Peyer's patch (tissue), 4 donors: ENCODE measurements at regions not wholly inside any gene's neighbourhood (a gene's known extent, or its start where the extent isn't known, plus 50 kb on each side); places are given as distances from the start of the nearest gene placed in this dataset.
"Not testable (repeated sequence)": the region's sequence is repeated elsewhere in the genome, so short reads cannot be mapped to it uniquely, and the experiment has no call there.

Source experiments
- DNase-seq, 3 donors: peaks; one replicate each; pipeline ENCODE4 v3.0.0-alpha.2; 2017 to 2019
- H3K27ac ChIP-seq, 4 donors: fragments of 200-600 bp; sonication (generic); one replicate each; pipeline ENCODE4 v1.5.1; 2016 to 2019
- H3K27me3 ChIP-seq, 2 donors: fragments of 200-600 bp; sonication (generic); one replicate each; pipeline ENCODE4 v1.5.1; 2019
- H3K36me3 ChIP-seq, 3 donors: fragments of 200-600 bp; sonication (generic); one replicate each; pipeline ENCODE4 v1.5.1; 2016 to 2019
- H3K4me1 ChIP-seq, 4 donors: fragments of 200-600 bp; sonication (generic); one replicate each; pipeline ENCODE4 v1.5.1; 2016 to 2019
- H3K4me3 ChIP-seq, 4 donors: fragments of 200-600 bp; sonication (generic); 1 replicate in 3 of 4; 2 replicates in 1 of 4; pipeline ENCODE4 v1.5.1; 2016 to 2019; ENCODE audit warnings: mild to moderate bottlenecking in 1 of 4
- H3K9me3 ChIP-seq, 4 donors: fragments of 200-600 bp; sonication (generic); one replicate each; pipeline ENCODE4 v1.5.1; 2016 to 2019; ENCODE audit warnings: mild to moderate bottlenecking in 1 of 4
- CTCF ChIP-seq, 6 experiments: fragments of 450-650 bp in 4 of 6; fragments of 200-600 bp in 2 of 6; sonication (generic) in 1 of 6; IDR thresholded peaks; one replicate each; pipeline ENCODE4 v1.5.1; 2017 to 2019; ENCODE audit warnings: antibody characterized with exemption in 6 of 6, mild to moderate bottlenecking in 3 of 6, moderate library complexity in 1 of 6
- POLR2A ChIP-seq, 2 donors: fragments of 450-650 bp; IDR thresholded peaks; one replicate each; pipeline ENCODE4 v1.5.1; 2017; ENCODE audit warnings: antibody characterized with exemption in 2 of 2, mild to moderate bottlenecking in 2 of 2, moderate library complexity in 2 of 2

GRCh38 chr16:11413907-11414595, 68.8 kb downstream of the RMI2 start:
- DNase-seq, result no peak
- Histone ChIP-seq H3K27ac (no peak overlapping the region), H3K27me3 (no peaks in the 10 kb centered on the region), H3K4me3 (no peak overlapping the region), H3K4me1 (no peaks in the 10 kb centered on the region), H3K36me3 (no peaks in the 10 kb centered on the region), H3K9me3 (no peaks in the 10 kb centered on the region)
- TF ChIP-seq CTCF (IDR thresholded peaks at IDR 0.05) (no peak), POLR2A (IDR thresholded peaks at IDR 0.05) (no peak)

- Histone ChIP-seq H3K27me3 (no peaks in the 10 kb centered on the region), H3K27ac (no peak overlapping the region), H3K4me3 (no peak overlapping the region), H3K4me1 (no peaks in the 10 kb centered on the region), H3K36me3 (no peaks in the 10 kb centered on the region), H3K9me3 (no peaks in the 10 kb centered on the region)
- no peak for DNase-seq
- no peak for TF ChIP-seq POLR2A (IDR thresholded peaks at IDR 0.05)
Measured at GRCh38 chr16:11414815-11415775, 69.8 kb downstream of the RMI2 start.

DNA sequence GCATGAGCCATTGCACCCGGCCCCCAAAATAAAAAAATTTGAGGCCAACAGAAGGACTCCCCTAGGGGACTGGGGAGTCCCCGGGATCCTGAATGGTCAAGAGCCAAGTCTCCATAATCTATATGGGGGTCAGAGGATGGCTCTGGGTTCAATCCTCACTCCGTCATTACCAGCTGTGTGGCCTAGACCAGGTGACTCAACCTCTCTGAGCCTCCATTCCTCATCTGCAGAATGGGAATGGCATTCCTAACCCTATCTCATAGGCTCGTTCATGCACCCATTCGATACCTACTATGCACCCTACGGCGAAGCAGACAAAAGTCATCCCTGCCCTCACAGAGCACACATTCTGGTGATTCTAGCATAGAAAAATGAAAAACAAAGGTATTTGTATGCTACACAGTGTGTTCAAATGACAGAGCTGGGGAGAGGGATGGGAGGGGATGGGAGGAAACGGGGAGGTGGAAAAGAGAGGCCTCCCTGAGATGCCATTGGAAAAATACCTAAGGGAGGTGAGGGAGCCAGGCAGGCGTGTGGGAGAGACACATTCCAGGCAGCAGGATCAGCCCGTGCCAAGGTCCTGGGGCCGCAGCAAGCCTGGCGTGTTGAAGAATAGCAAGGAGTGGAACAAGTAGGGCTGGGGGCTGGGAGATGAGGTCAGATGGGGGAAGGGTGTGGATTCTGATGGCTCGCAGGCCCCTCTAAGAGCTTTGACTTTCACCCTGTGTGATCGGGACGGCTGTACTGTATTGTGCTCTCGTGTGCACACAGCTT, 71.2 kb downstream of the RMI2 start:
- no peak for TF ChIP-seq CTCF (IDR thresholded peaks at IDR 0.05)
- TF ChIP-seq POLR2A (IDR thresholded peaks at IDR 0.05), result no peak
- Histone ChIP-seq H3K27ac (no peak overlapping the region), H3K4me3 (no peak overlapping the region), H3K36me3 (no peaks in the 10 kb centered on the region), H3K27me3 (no peaks in the 10 kb centered on the region), H3K4me1 (no peaks in the 10 kb centered on the region), H3K9me3 (no peaks in the 10 kb centered on the region)
- DNase-seq, result no peak

- DNase-seq, result no peak
- no peak for TF ChIP-seq POLR2A (IDR thresholded peaks at IDR 0.05)
- no peak for TF ChIP-seq CTCF (IDR thresholded peaks at IDR 0.05)
- Histone ChIP-seq H3K36me3 (no peaks in the 10 kb centered on the region), H3K27ac (no peak overlapping the region), H3K9me3 (no peaks in the 10 kb centered on the region), H3K27me3 (no peaks in the 10 kb centered on the region), H3K4me3 (no peak overlapping the region), H3K4me1 (no peaks in the 10 kb centered on the region)
Measured at GRCh38 chr16:11417487-11417886, 72.2 kb downstream of the RMI2 start.

DNA sequence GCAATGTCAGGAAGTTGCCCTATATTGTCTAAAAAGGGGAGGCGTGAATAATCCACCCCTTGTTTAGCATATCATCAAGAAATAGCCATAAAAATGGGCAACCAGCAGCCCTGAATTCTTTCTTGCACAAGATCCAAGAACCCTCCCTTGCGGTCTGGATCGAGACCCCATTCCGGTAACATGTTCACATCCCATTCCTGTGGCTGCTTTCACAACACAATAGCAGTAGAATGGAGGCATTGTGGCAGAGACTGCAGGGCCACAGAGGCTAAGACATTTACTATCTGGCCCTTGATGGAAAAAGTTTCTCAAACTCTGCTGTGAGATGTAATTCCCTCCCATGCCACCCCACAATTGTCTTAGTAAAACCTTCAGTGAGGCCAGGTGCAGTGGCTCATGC, 73.2 kb downstream of the RMI2 start:
- DNase-seq, result no peak
- Histone ChIP-seq H3K36me3 (no peaks in the 10 kb centered on the region), H3K4me3 (no peak overlapping the region), H3K27me3 (no peaks in the 10 kb centered on the region), H3K27ac (no peak overlapping the region), H3K4me1 (no peaks in the 10 kb centered on the region), H3K9me3 (no peaks in the 10 kb centered on the region)
- TF ChIP-seq CTCF (IDR thresholded peaks at IDR 0.05), result no peak
- no peak for TF ChIP-seq POLR2A (IDR thresholded peaks at IDR 0.05)

DNA sequence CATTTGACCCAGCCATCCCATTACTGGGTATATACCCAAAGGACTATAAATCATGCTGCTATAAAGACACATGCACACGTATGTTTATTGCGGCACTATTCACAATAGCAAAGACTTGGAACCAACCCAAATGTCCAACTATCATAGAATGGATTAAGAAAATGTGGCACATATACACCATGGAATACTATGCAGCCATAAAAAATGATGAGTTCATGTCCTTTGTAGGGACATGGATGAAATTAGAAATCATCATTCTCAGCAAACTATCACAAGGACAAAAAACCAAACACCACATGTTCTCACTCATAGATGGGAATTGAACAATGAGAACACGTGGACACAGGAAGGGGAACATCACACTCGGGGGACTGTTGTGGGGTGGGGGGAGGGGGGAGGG, 74.8 kb downstream of the RMI2 start:
- H3K4me1 ChIP-seq, DNase-seq: not testable (repeated sequence)

More for the DNA sequence above, 74.8 kb downstream of the RMI2 start:
- not testable (repeated sequence) for H3K27me3 ChIP-seq, H3K27ac ChIP-seq, H3K4me3 ChIP-seq, H3K36me3 ChIP-seq, H3K9me3 ChIP-seq
